ENCODE measurements at regions not wholly inside any gene's neighbourhood (a gene's known extent, or its start where the extent isn't known, plus 50 kb on each side); places are given as distances from the start of the nearest gene placed in this dataset.
"Not testable (repeated sequence)": the region's sequence is repeated elsewhere in the genome, so short reads cannot be mapped to it uniquely, and the experiment has no call there.

GRCh38 chrX:38473701-38474100 is 87.6 kb upstream of the TSPAN7 start:
- no peak overlapping the region for H3K4me3 ChIP-seq (ENCODE audit: low read length)
- Mint-ChIP-seq H3K36me3 (no peaks in the 10 kb centered on the region), H3K4me1 (no peaks in the 10 kb centered on the region), H3K9me3 (no peaks in the 10 kb centered on the region), H3K27me3 (peaks cover 0 to 3% of the 10 kb centered on the region in 2 donors), H3K4me3 (no peak overlapping the region), H3K27ac (no peak overlapping the region)
- no peak overlapping the region for H3K27ac ChIP-seq (ENCODE audit: low read depth, low read length)
- no peaks in the 10 kb centered on the region for H3K9me3 ChIP-seq (ENCODE audit: low read length)
- ChIA-PET POLR2A (no interaction called here), CTCF (no interaction called here)
- H3K27me3 ChIP-seq (ENCODE audit: insufficient read depth, low read length, poor library complexity, severe bottlenecking), result no peaks in the 10 kb centered on the region
- H3K36me3 ChIP-seq (ENCODE audit: insufficient read depth, low read length), result no peaks in the 10 kb centered on the region
- no peak for DNase-seq
- no peaks in the 10 kb centered on the region for H3K4me1 ChIP-seq (ENCODE audit: insufficient read depth, low read length)

- no peak overlapping the region for H3K27ac Mint-ChIP-seq
- no peaks in the 10 kb centered on the region for H3K4me1 Mint-ChIP-seq
- Histone ChIP-seq H3K27ac (ENCODE audit: low read depth, low read length) (no peak overlapping the region), H3K36me3 (ENCODE audit: insufficient read depth, low read length) (no peaks in the 10 kb centered on the region), H3K4me3 (ENCODE audit: low read length) (no peak overlapping the region), H3K4me1 (ENCODE audit: insufficient read depth, low read length) (no peaks in the 10 kb centered on the region), H3K27me3 (ENCODE audit: insufficient read depth, low read length, poor library complexity, severe bottlenecking) (no peaks in the 10 kb centered on the region), H3K9me3 (ENCODE audit: low read length) (no peaks in the 10 kb centered on the region)
- H3K9me3 Mint-ChIP-seq, result no peaks in the 10 kb centered on the region
- no peaks in the 10 kb centered on the region for H3K36me3 Mint-ChIP-seq
- DNase-seq, result no peak
- no peak overlapping the region for H3K4me3 Mint-ChIP-seq
- CTCF ChIA-PET, result no interaction called here
- POLR2A ChIA-PET, result no interaction called here
- H3K27me3 Mint-ChIP-seq, result peaks cover 0 to 3% of the 10 kb centered on the region in 2 donors
Observed at GRCh38 chrX:38474543-38474942, 86.8 kb upstream of the TSPAN7 start.

- Histone ChIP-seq H3K36me3 (ENCODE audit: insufficient read depth, low read length) (no peaks in the 10 kb centered on the region), H3K9me3 (ENCODE audit: low read length) (no peaks in the 10 kb centered on the region), H3K4me3 (ENCODE audit: low read length) (no peak overlapping the region), H3K4me1 (ENCODE audit: insufficient read depth, low read length) (no peaks in the 10 kb centered on the region), H3K27me3 (ENCODE audit: insufficient read depth, low read length, poor library complexity, severe bottlenecking) (no peaks in the 10 kb centered on the region), H3K27ac (ENCODE audit: low read depth, low read length) (no peak overlapping the region)
- no peak for DNase-seq
- H3K27me3 Mint-ChIP-seq, result peaks cover 1 to 6% of the 10 kb centered on the region in 2 donors
- no peaks in the 10 kb centered on the region for H3K4me1 Mint-ChIP-seq
- H3K4me3 Mint-ChIP-seq, result no peak overlapping the region
- H3K36me3 Mint-ChIP-seq, result no peaks in the 10 kb centered on the region
- H3K27ac Mint-ChIP-seq, result no peak overlapping the region
- ChIA-PET POLR2A (no interaction called here), CTCF (no interaction called here)
- peaks cover 0 to 2% (median 0%) of the 10 kb centered on the region in 5 donors for H3K9me3 Mint-ChIP-seq
Observed at GRCh38 chrX:38482183-38482582, 79.2 kb upstream of the TSPAN7 start.

- H3K27me3 ChIP-seq (ENCODE audit: insufficient read depth, low read length, poor library complexity, severe bottlenecking), result no peaks in the 10 kb centered on the region
- no peaks in the 10 kb centered on the region for H3K4me1 Mint-ChIP-seq
- no peak for DNase-seq
- no peak overlapping the region for H3K4me3 Mint-ChIP-seq
- peaks cover 0 to 2% (median 0%) of the 10 kb centered on the region in 5 donors for H3K9me3 Mint-ChIP-seq
- H3K4me3 ChIP-seq (ENCODE audit: low read length), result no peak overlapping the region
- H3K36me3 ChIP-seq (ENCODE audit: insufficient read depth, low read length), result no peaks in the 10 kb centered on the region
- no peak overlapping the region for H3K27ac Mint-ChIP-seq
- H3K4me1 ChIP-seq (ENCODE audit: insufficient read depth, low read length), result no peaks in the 10 kb centered on the region
- CTCF ChIA-PET, result no interaction called here
- peaks cover 7 to 11% of the 10 kb centered on the region in 2 donors for H3K27me3 Mint-ChIP-seq
- POLR2A ChIA-PET, result no interaction called here
- no peaks in the 10 kb centered on the region for H3K36me3 Mint-ChIP-seq
- H3K9me3 ChIP-seq (ENCODE audit: low read length), result no peaks in the 10 kb centered on the region
- no peak overlapping the region for H3K27ac ChIP-seq (ENCODE audit: low read depth, low read length)
Observed at GRCh38 chrX:38484607-38485498, 76.5 kb upstream of the TSPAN7 start.

GRCh38 chrX:38489341-38489740 is 72.0 kb upstream of the TSPAN7 start:
- H3K4me1 Mint-ChIP-seq, result no peaks in the 10 kb centered on the region
- no peaks in the 10 kb centered on the region for H3K36me3 ChIP-seq (ENCODE audit: insufficient read depth, low read length)
- H3K4me1 ChIP-seq (ENCODE audit: insufficient read depth, low read length), result no peaks in the 10 kb centered on the region
- H3K9me3 Mint-ChIP-seq, result peaks cover 0 to 2% (median 0%) of the 10 kb centered on the region in 5 donors
- no peak overlapping the region for H3K27ac ChIP-seq (ENCODE audit: low read depth, low read length)
- POLR2A ChIA-PET, result no interaction called here
- H3K27ac Mint-ChIP-seq, result no peak overlapping the region
- DNase-seq, result no peak
- H3K27me3 ChIP-seq (ENCODE audit: insufficient read depth, low read length, poor library complexity, severe bottlenecking), result no peaks in the 10 kb centered on the region
- no peak overlapping the region for H3K4me3 ChIP-seq (ENCODE audit: low read length)
- peaks cover 8% of the 10 kb centered on the region in 2 donors for H3K27me3 Mint-ChIP-seq
- no peaks in the 10 kb centered on the region for H3K36me3 Mint-ChIP-seq
- H3K4me3 Mint-ChIP-seq, result no peak overlapping the region
- H3K9me3 ChIP-seq (ENCODE audit: low read length), result no peaks in the 10 kb centered on the region
- CTCF ChIA-PET, result interaction anchor here (0.7 kb wide), 1 partner anchor 9 kb away, joined by 3 read pairs; no protein-coding TSS in a partner anchor

- Mint-ChIP-seq H3K4me3 (no peak overlapping the region), H3K27me3 (peaks cover 5 to 8% of the 10 kb centered on the region in 2 donors), H3K9me3 (peaks cover 0 to 1% (median 0%) of the 10 kb centered on the region in 5 donors), H3K4me1 (no peaks in the 10 kb centered on the region), H3K27ac (no peak overlapping the region), H3K36me3 (no peaks in the 10 kb centered on the region)
- no peaks in the 10 kb centered on the region for H3K9me3 ChIP-seq (ENCODE audit: low read length)
- H3K4me3 ChIP-seq (ENCODE audit: low read length), result no peak overlapping the region
- ChIA-PET CTCF (no interaction called here), POLR2A (no interaction called here)
- no peaks in the 10 kb centered on the region for H3K4me1 ChIP-seq (ENCODE audit: insufficient read depth, low read length)
- no peaks in the 10 kb centered on the region for H3K36me3 ChIP-seq (ENCODE audit: insufficient read depth, low read length)
- H3K27ac ChIP-seq (ENCODE audit: low read depth, low read length), result no peak overlapping the region
- H3K27me3 ChIP-seq (ENCODE audit: insufficient read depth, low read length, poor library complexity, severe bottlenecking), result no peaks in the 10 kb centered on the region
- DNase-seq, result no peak
Observed at GRCh38 chrX:38494239-38494823, 67.0 kb upstream of the TSPAN7 start.

GRCh38 chrX:38499658-38500057 is 61.7 kb upstream of the TSPAN7 start:
- H3K9me3 Mint-ChIP-seq, result peaks cover 0 to 25% (median 12%) of the 10 kb centered on the region in 5 donors
- H3K36me3 ChIP-seq (ENCODE audit: insufficient read depth, low read length); H3K4me3 ChIP-seq (ENCODE audit: low read length); POLR2A ChIA-PET; DNase-seq; H3K4me3 Mint-ChIP-seq; CTCF ChIA-PET; H3K27me3 ChIP-seq (ENCODE audit: insufficient read depth, low read length, poor library complexity, severe bottlenecking); H3K27me3 Mint-ChIP-seq; H3K4me1 ChIP-seq (ENCODE audit: insufficient read depth, low read length); H3K9me3 ChIP-seq (ENCODE audit: low read length); H3K4me1 Mint-ChIP-seq; H3K36me3 Mint-ChIP-seq; H3K27ac ChIP-seq (ENCODE audit: low read depth, low read length); H3K27ac Mint-ChIP-seq: not testable (repeated sequence)

GRCh38 chrX:38500141-38500540 is 61.2 kb upstream of the TSPAN7 start:
- Histone ChIP-seq H3K9me3 (ENCODE audit: low read length) (no peaks in the 10 kb centered on the region), H3K4me3 (ENCODE audit: low read length) (no peak overlapping the region), H3K27ac (ENCODE audit: low read depth, low read length) (no peak overlapping the region), H3K36me3 (ENCODE audit: insufficient read depth, low read length) (no peaks in the 10 kb centered on the region), H3K27me3 (ENCODE audit: insufficient read depth, low read length, poor library complexity, severe bottlenecking) (no peaks in the 10 kb centered on the region), H3K4me1 (ENCODE audit: insufficient read depth, low read length) (no peaks in the 10 kb centered on the region)
- H3K4me1 Mint-ChIP-seq, result no peaks in the 10 kb centered on the region
- peaks cover 0 to 25% (median 12%) of the 10 kb centered on the region in 5 donors for H3K9me3 Mint-ChIP-seq
- no peak for DNase-seq
- ChIA-PET CTCF (no interaction called here), POLR2A (no interaction called here)
- H3K4me3 Mint-ChIP-seq, result no peak overlapping the region
- no peak overlapping the region for H3K27ac Mint-ChIP-seq
- peaks cover 0 to 3% (median 0%) of the 10 kb centered on the region in 3 donors for H3K36me3 Mint-ChIP-seq
- H3K27me3 Mint-ChIP-seq, result peaks cover 4 to 6% of the 10 kb centered on the region in 2 donors
